ENCODE measurements at regions not wholly inside any gene's neighbourhood (a gene's known extent, or its start where the extent isn't known, plus 50 kb on each side); places are given as distances from the start of the nearest gene placed in this dataset.

DNA sequence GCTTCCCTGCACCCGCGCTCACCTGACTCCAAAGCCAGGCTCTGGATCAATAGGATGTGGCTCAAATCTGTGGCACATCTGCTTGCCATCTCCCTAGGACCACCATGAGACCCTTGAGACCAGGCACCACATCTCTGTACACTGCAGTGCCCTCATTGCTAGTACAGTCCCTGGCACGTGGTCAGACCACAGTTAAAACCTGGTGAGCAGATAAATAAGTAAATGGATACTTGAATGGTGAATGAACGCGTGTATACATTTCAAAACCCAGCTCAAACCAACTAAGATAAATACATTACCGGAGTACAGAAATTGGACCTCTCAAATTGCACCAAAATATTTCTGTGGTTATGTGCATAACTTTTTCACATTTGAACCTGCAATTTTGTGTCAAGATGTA lies 221.2 kb upstream of the IRX4 start:
- TF ChIP-seq EP300 (IDR thresholded peaks at IDR 0.05): no peak
- TF ChIP-seq, protein P1, sequence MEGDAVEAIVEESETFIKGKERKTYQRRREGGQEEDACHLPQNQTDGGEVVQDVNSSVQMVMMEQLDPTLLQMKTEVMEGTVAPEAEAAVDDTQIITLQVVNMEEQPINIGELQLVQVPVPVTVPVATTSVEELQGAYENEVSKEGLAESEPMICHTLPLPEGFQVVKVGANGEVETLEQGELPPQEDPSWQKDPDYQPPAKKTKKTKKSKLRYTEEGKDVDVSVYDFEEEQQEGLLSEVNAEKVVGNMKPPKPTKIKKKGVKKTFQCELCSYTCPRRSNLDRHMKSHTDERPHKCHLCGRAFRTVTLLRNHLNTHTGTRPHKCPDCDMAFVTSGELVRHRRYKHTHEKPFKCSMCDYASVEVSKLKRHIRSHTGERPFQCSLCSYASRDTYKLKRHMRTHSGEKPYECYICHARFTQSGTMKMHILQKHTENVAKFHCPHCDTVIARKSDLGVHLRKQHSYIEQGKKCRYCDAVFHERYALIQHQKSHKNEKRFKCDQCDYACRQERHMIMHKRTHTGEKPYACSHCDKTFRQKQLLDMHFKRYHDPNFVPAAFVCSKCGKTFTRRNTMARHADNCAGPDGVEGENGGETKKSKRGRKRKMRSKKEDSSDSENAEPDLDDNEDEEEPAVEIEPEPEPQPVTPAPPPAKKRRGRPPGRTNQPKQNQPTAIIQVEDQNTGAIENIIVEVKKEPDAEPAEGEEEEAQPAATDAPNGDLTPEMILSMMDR (IDR thresholded peaks at IDR 0.05): no peak
- TF ChIP-seq POLR2A (IDR thresholded peaks at IDR 0.05): no peak
